OCI-LY1 (cell line): ENCODE measurements at regions not wholly inside any gene's neighbourhood (a gene's known extent, or its start where the extent isn't known, plus 50 kb on each side); places are given as distances from the start of the nearest gene placed in this dataset.

Experiments used
- EZH2 ChIP-seq: fragments of 200-600 bp; sonication (generic), shearing (Covaris generic); IDR thresholded peaks from 2 replicates; pipeline ENCODE4 v1.8.0; 2017; ENCODE audit warnings: borderline replicate concordance, mixed run types, mild to moderate bottlenecking, antibody characterized with exemption, low read length, moderate library complexity, mixed read lengths
- TF ChIP-seq, protein P1 (sequence below): fragments of 200-600 bp; sonication (generic), shearing (Covaris generic); IDR thresholded peaks from 2 replicates; pipeline ENCODE4 v1.5.1; 2017; ENCODE audit warnings: mild to moderate bottlenecking, antibody characterized with exemption, low read length, moderate library complexity, mixed read lengths

- no peak for TF ChIP-seq EZH2
- TF ChIP-seq, protein P1, sequence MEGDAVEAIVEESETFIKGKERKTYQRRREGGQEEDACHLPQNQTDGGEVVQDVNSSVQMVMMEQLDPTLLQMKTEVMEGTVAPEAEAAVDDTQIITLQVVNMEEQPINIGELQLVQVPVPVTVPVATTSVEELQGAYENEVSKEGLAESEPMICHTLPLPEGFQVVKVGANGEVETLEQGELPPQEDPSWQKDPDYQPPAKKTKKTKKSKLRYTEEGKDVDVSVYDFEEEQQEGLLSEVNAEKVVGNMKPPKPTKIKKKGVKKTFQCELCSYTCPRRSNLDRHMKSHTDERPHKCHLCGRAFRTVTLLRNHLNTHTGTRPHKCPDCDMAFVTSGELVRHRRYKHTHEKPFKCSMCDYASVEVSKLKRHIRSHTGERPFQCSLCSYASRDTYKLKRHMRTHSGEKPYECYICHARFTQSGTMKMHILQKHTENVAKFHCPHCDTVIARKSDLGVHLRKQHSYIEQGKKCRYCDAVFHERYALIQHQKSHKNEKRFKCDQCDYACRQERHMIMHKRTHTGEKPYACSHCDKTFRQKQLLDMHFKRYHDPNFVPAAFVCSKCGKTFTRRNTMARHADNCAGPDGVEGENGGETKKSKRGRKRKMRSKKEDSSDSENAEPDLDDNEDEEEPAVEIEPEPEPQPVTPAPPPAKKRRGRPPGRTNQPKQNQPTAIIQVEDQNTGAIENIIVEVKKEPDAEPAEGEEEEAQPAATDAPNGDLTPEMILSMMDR, result no peak
These were observed 183.5 kb upstream of the PRICKLE2 start for GRCh38 chr3:64408770-64409169.
